GM23248 (cell line): ENCODE measurements at regions not wholly inside any gene's neighbourhood (a gene's known extent, or its start where the extent isn't known, plus 50 kb on each side); places are given as distances from the start of the nearest gene placed in this dataset.

Experiments
- DNase-seq: peaks from one replicate; pipeline ENCODE4 v3.0.0-alpha.2; 2015
- H2AFZ ChIP-seq: fragments of 200-600 bp; sonication (generic); 2 replicates; pipeline ENCODE4 v1.6.1; 2016; ENCODE audit warnings: antibody characterized with exemption
- H3F3A ChIP-seq: fragments of 200-600 bp; sonication (generic); 2 replicates; pipeline ENCODE4 v1.6.1; 2016; ENCODE audit warnings: mild to moderate bottlenecking, antibody characterized with exemption, mixed run types; ENCODE audit not compliant: insufficient read depth
- H3K27ac ChIP-seq: fragments of 200-600 bp; sonication (generic); 2 replicates; pipeline ENCODE4 v1.5.1; 2016; ENCODE audit warnings: mild to moderate bottlenecking
- H3K27me3 ChIP-seq: fragments of 200-600 bp; sonication (generic); replicated peaks from 2 replicates; pipeline ENCODE4 v1.6.1; 2016; ENCODE audit warnings: mild to moderate bottlenecking; ENCODE audit not compliant: insufficient read depth
- H3K36me3 ChIP-seq: fragments of 200-600 bp; sonication (generic); 2 replicates; pipeline ENCODE4 v1.6.1; 2016; ENCODE audit warnings: low read depth, mild to moderate bottlenecking
- H3K4me1 ChIP-seq: fragments of 200-600 bp; sonication (generic); 2 replicates; pipeline ENCODE4 v1.6.1; 2016; ENCODE audit warnings: mild to moderate bottlenecking; ENCODE audit not compliant: insufficient read depth
- H3K4me2 ChIP-seq: fragments of 200-600 bp; sonication (generic); one replicate; pipeline ENCODE4 v1.6.1; 2016; ENCODE audit warnings: mild to moderate bottlenecking; ENCODE audit not compliant: unreplicated experiment
- H3K4me3 ChIP-seq: fragments of 200-600 bp; sonication (generic); 2 replicates; pipeline ENCODE4 v1.5.1; 2016; ENCODE audit warnings: mild to moderate bottlenecking
- H3K79me2 ChIP-seq: fragments of 200-600 bp; sonication (generic); 2 replicates; pipeline ENCODE4 v1.6.1; 2016; ENCODE audit warnings: mild to moderate bottlenecking; ENCODE audit not compliant: insufficient read depth
- H3K9ac ChIP-seq: fragments of 200-600 bp; sonication (generic); 2 replicates; pipeline ENCODE4 v1.6.1; 2016; ENCODE audit warnings: mild to moderate bottlenecking
- H3K9me2 ChIP-seq: fragments of 200-600 bp; sonication (generic); 2 replicates; pipeline ENCODE4 v1.6.1; 2016; ENCODE audit warnings: mixed run types, mild to moderate bottlenecking, moderate library complexity; ENCODE audit not compliant: insufficient read depth
- H3K9me3 ChIP-seq: fragments of 200-600 bp; sonication (generic); one replicate; pipeline ENCODE4 v1.6.1; 2017; ENCODE audit warnings: low read depth
- H4K20me1 ChIP-seq: fragments of 200-600 bp; sonication (generic); 2 replicates; pipeline ENCODE4 v1.6.0; 2016; ENCODE audit not compliant: insufficient read depth
- EZH2 ChIP-seq: fragments of 200-600 bp; sonication (generic); IDR thresholded peaks from 2 replicates; pipeline ENCODE4 v1.6.1; 2018; ENCODE audit warnings: antibody characterized with exemption, mild to moderate bottlenecking; ENCODE audit not compliant: insufficient read depth, poor library complexity, severe bottlenecking
- EZH2phosphoT487 ChIP-seq: fragments of 200-600 bp; sonication (generic); IDR thresholded peaks from 2 replicates; pipeline ENCODE4 v1.6.1; 2018; ENCODE audit warnings: antibody characterized with exemption, moderate library complexity, mild to moderate bottlenecking, low read depth; ENCODE audit not compliant: insufficient read depth
- WGBS, 2 experiments: methylation state at CpG; one replicate each; pipeline ENCODE4 v1.1.6; 2015 to 2017; ENCODE audit warnings: low lambda C conversion rate in 2 of 2, low coverage in 1 of 2; ENCODE audit errors: missing lambda C conversion rate in 2 of 2; 5-methylcytosine and 5-hydroxymethylcytosine counted together
- in situ Hi-C: fragments of 300-500 bp; cut with MboI; formaldehyde crosslinking; loops from 2 replicates; pipeline ENCODE4 v1.15.0; 2020

DNA sequence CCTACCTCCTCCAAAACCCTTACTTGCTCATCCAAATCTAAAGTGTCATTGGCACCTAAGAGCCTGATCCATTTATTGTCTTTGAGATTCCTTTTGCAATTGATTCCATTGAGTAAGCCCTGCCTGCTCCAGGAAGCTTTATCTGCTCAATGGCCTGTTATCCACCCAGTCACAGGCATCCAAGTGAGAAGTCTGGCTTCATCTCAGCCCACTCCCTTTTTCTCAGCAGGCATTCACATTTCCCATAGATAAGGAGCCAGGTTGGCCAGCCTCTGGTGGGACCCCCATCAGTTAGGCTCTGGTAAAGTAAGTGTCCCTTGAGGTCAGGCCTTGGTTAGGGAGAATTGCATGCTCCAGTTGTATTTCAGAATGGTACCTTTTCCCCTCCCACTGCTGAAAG is 396.2 kb upstream of the ST6GAL2 start:
- no peaks in the 10 kb centered on the region for H3F3A ChIP-seq
- no peaks in the 10 kb centered on the region for H3K9me3 ChIP-seq
- H4K20me1 ChIP-seq = no peaks in the 10 kb centered on the region
- no peak overlapping the region for H3K4me3 ChIP-seq
- no peaks in the 10 kb centered on the region for H3K79me2 ChIP-seq
- no peaks in the 10 kb centered on the region for H3K9me2 ChIP-seq
- no peak overlapping the region for H3K9ac ChIP-seq
- in situ Hi-C loops = no loop called here
- no peak overlapping the region for H3K27ac ChIP-seq
- TF ChIP-seq EZH2phosphoT487 = no peak
- TF ChIP-seq EZH2 = no peak
- DNase-seq = no peak
- H3K27me3 ChIP-seq = no peaks in the 10 kb centered on the region
- H3K4me1 ChIP-seq = no peaks in the 10 kb centered on the region
- H3K4me2 ChIP-seq = no peak overlapping the region
- H2AFZ ChIP-seq = no peak overlapping the region
- no peaks in the 10 kb centered on the region for H3K36me3 ChIP-seq

DNA sequence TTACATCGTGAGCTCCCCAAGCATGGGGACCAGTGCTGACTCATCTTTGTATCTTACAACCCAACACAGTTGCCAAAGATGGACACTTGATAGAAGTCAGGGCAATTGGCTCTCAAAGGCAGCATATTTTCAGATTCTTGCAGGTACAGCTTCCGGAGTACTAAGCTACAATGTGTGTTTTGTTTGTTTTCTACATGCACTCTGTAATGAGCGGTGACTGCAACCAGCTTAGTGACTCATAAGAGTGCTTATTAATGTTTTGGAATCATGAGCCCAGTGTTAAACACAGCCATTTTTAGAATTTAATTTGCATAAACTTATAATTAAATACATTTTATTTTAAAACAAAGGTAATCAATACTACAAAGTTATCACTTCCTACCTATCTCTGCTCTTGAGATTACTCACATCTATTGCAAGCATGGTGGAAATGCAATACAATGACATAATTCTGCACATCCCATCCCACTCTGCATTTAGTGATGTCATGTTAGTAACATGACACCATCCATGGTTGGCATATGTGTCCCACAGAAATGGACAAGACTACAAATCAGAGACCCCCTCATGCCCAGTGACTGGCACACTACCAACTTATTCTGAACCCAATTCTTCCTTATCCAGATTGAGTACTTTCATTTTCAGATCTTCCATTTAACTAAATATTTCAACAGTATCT is 399.8 kb upstream of the ST6GAL2 start:
- no peaks in the 10 kb centered on the region for H3K79me2 ChIP-seq
- DNase-seq = no peak
- WGBS, 2 experiments = 47 to 51% methylated on average over 3 of the region's 3 CpGs
- no peaks in the 10 kb centered on the region for H3K27me3 ChIP-seq
- no peak overlapping the region for H3K4me2 ChIP-seq
- H3K9me3 ChIP-seq = no peaks in the 10 kb centered on the region
- in situ Hi-C loops = no loop called here
- no peaks in the 10 kb centered on the region for H3K9me2 ChIP-seq
- no peaks in the 10 kb centered on the region for H4K20me1 ChIP-seq
- H2AFZ ChIP-seq = no peak overlapping the region
- H3K27ac ChIP-seq = no peak overlapping the region
- H3F3A ChIP-seq = no peaks in the 10 kb centered on the region
- H3K4me1 ChIP-seq = no peaks in the 10 kb centered on the region
- TF ChIP-seq EZH2 = no peak
- TF ChIP-seq EZH2phosphoT487 = no peak
- H3K36me3 ChIP-seq = no peaks in the 10 kb centered on the region
- H3K4me3 ChIP-seq = no peak overlapping the region
- no peak overlapping the region for H3K9ac ChIP-seq

DNA sequence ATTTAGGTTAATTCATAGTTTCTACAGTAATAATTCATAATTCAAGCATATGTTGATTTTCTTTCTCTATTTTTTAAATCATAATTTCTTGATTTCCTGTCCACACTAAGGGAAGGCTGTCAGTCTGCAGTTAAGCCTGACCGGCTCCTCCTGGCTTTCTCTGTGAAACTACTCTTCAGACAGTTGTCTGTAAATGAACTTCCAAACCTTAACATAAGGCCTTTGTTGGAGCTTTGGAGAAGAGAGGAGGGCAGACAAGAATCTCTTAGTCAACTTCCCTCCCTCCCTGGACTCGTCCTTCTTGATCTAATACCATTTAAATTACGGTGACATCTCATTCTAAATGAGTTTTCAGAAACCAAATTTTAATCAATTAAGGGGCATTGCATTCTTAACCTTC is 404.1 kb upstream of the ST6GAL2 start:
- Histone ChIP-seq H3K27ac (no peak overlapping the region), H3K27me3 (no peaks in the 10 kb centered on the region), H4K20me1 (no peaks in the 10 kb centered on the region), H3K36me3 (no peaks in the 10 kb centered on the region), H3K9me3 (no peaks in the 10 kb centered on the region), H3K4me1 (no peaks in the 10 kb centered on the region), H3K4me2 (no peak overlapping the region), H3K4me3 (no peak overlapping the region), H3F3A (no peaks in the 10 kb centered on the region), H2AFZ (no peak overlapping the region), H3K79me2 (no peaks in the 10 kb centered on the region), H3K9me2 (no peaks in the 10 kb centered on the region), H3K9ac (no peak overlapping the region)
- 17 to 32% methylated on average over 3 of the region's 3 CpGs for WGBS, 2 experiments
- in situ Hi-C loops = no loop called here
- TF ChIP-seq EZH2 (no peak), EZH2phosphoT487 (no peak)
- DNase-seq = no peak

GRCh38 chr2:107303964-107304363 is 418.0 kb upstream of the ST6GAL2 start:
- H2AFZ ChIP-seq = no peak overlapping the region
- H4K20me1 ChIP-seq = no peaks in the 10 kb centered on the region
- H3K36me3 ChIP-seq = no peaks in the 10 kb centered on the region
- H3K27ac ChIP-seq = no peak overlapping the region
- no peak for DNase-seq
- no peaks in the 10 kb centered on the region for H3K4me1 ChIP-seq
- TF ChIP-seq EZH2phosphoT487 (no peak), EZH2 (no peak)
- no peaks in the 10 kb centered on the region for H3K9me2 ChIP-seq
- H3K9ac ChIP-seq = no peak overlapping the region
- no peaks in the 10 kb centered on the region for H3K9me3 ChIP-seq
- in situ Hi-C loops = no loop called here
- no peaks in the 10 kb centered on the region for H3K79me2 ChIP-seq
- WGBS, 2 experiments = 0% methylated on average over 2 of the region's 2 CpGs
- no peak overlapping the region for H3K4me2 ChIP-seq
- H3F3A ChIP-seq = no peaks in the 10 kb centered on the region
- H3K27me3 ChIP-seq = no peaks in the 10 kb centered on the region
- no peak overlapping the region for H3K4me3 ChIP-seq

DNA sequence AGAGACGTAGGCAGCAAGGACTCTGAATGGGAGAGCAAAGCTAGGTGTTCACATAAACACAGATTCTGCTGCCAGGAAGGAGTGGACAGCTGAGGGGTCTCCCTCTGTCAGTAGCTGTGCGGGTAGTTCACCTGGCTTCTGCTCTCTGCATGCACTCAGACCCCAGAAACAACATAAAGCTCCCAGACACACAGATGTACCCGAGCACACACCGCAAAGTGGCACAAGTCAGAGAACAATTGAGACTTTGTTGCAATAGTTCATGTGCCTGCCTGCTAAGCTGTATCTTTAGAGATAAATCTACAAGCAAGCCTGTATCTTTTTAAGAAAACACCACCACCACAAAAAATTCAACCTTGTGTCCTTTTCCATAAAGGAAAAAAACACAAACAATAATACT is 420.0 kb upstream of the ST6GAL2 start:
- Histone ChIP-seq H3K9ac (no peak overlapping the region), H3K4me1 (no peaks in the 10 kb centered on the region), H3K79me2 (no peaks in the 10 kb centered on the region), H3K4me3 (no peak overlapping the region), H3K9me2 (no peaks in the 10 kb centered on the region), H2AFZ (no peak overlapping the region), H3K4me2 (no peak overlapping the region), H3K27me3 (no peaks in the 10 kb centered on the region), H3F3A (no peaks in the 10 kb centered on the region), H4K20me1 (no peaks in the 10 kb centered on the region), H3K9me3 (no peaks in the 10 kb centered on the region), H3K27ac (no peak overlapping the region), H3K36me3 (no peaks in the 10 kb centered on the region)
- WGBS, 2 experiments = 18 to 24% methylated on average over 4 of the region's 4 CpGs
- no peak for DNase-seq
- in situ Hi-C loops = no loop called here
- no peak for TF ChIP-seq EZH2
- no peak for TF ChIP-seq EZH2phosphoT487
